H9 (cell line): ENCODE measurements at regions not wholly inside any gene's neighbourhood (a gene's known extent, or its start where the extent isn't known, plus 50 kb on each side); places are given as distances from the start of the nearest gene placed in this dataset.

ENCODE experiments used
- DNase-seq: peaks from one replicate; pipeline ENCODE4 v3.0.0-alpha.2; 2017
- H2AFZ ChIP-seq: one replicate; pipeline ENCODE4 v1.6.1; 2013; ENCODE audit warnings: mild to moderate bottlenecking, low read length, control low read depth, moderate library complexity
- H2AK5ac ChIP-seq: 2 replicates; pipeline ENCODE4 v1.6.1; 2013; ENCODE audit warnings: low read length, control low read depth, mixed read lengths; ENCODE audit not compliant: insufficient read length
- H2BK120ac ChIP-seq: one replicate; pipeline ENCODE4 v1.6.1; 2013; ENCODE audit warnings: low read depth, mild to moderate bottlenecking, low read length, control low read depth, inconsistent platforms; ENCODE audit not compliant: poor library complexity, severe bottlenecking
- H2BK12ac ChIP-seq: 2 replicates; pipeline ENCODE4 v1.6.1; 2013; ENCODE audit warnings: low read length, control low read depth, mixed read lengths, low read depth; ENCODE audit not compliant: insufficient read length
- H2BK15ac ChIP-seq: 2 replicates; pipeline ENCODE4 v1.6.1; 2013; ENCODE audit warnings: low read depth, low read length, control low read depth
- H2BK20ac ChIP-seq: one replicate; pipeline ENCODE4 v1.6.1; 2013; ENCODE audit warnings: low read depth, mild to moderate bottlenecking, low read length, control low read depth, inconsistent platforms; ENCODE audit not compliant: poor library complexity, severe bottlenecking
- H2BK5ac ChIP-seq: 2 replicates; pipeline ENCODE4 v1.6.1; 2013; ENCODE audit warnings: low read length, control low read depth, mixed read lengths; ENCODE audit not compliant: insufficient read length
- H3K14ac ChIP-seq: 2 replicates; pipeline ENCODE4 v1.6.1; 2013; ENCODE audit warnings: low read length, control low read depth; ENCODE audit not compliant: insufficient read depth
- H3K18ac ChIP-seq: 2 replicates; pipeline ENCODE4 v1.6.1; 2013; ENCODE audit warnings: low read depth, mild to moderate bottlenecking, mixed read lengths, low read length, control low read depth; ENCODE audit not compliant: insufficient read length
- H3K23ac ChIP-seq: 2 replicates; pipeline ENCODE4 v1.6.1; 2013; ENCODE audit warnings: low read length, control low read depth, mixed read lengths, low read depth; ENCODE audit not compliant: insufficient read length
- H3K23me2 ChIP-seq: 2 replicates; pipeline ENCODE4 v1.6.1; 2013; ENCODE audit warnings: low read depth, mild to moderate bottlenecking, mixed read lengths, low read length, control low read depth; ENCODE audit not compliant: insufficient read length, poor library complexity, severe bottlenecking
- H3K27ac ChIP-seq: 2 replicates; pipeline ENCODE4 v1.5.1; 2013; ENCODE audit warnings: low read length, control low read depth, mixed read lengths, low read depth; ENCODE audit not compliant: insufficient read length
- H3K27me3 ChIP-seq: 2 replicates; pipeline ENCODE4 v1.6.1; 2013; ENCODE audit warnings: low read length, control low read depth, inconsistent platforms; ENCODE audit not compliant: insufficient read depth
- H3K4ac ChIP-seq: 2 replicates; pipeline ENCODE4 v1.6.1; 2013; ENCODE audit warnings: low read depth, mild to moderate bottlenecking, control low read depth, inconsistent platforms, low read length, moderate library complexity
- H3K4me1 ChIP-seq: 2 replicates; pipeline ENCODE4 v1.6.1; 2013; ENCODE audit warnings: low read length, control low read depth, inconsistent platforms; ENCODE audit not compliant: insufficient read depth
- H3K4me2 ChIP-seq: 2 replicates; pipeline ENCODE4 v1.6.1; 2013; ENCODE audit warnings: low read length, control low read depth, mixed read lengths; ENCODE audit not compliant: insufficient read length, insufficient read depth
- H3K56ac ChIP-seq: 2 replicates; pipeline ENCODE4 v1.6.1; 2013; ENCODE audit warnings: low read depth, mild to moderate bottlenecking, mixed read lengths, low read length, control low read depth; ENCODE audit not compliant: insufficient read length
- H3K79me1 ChIP-seq: 2 replicates; pipeline ENCODE4 v1.6.1; 2013; ENCODE audit warnings: low read depth, mild to moderate bottlenecking, moderate library complexity, low read length, control low read depth, inconsistent platforms; ENCODE audit not compliant: insufficient read depth, poor library complexity, severe bottlenecking
- H3K79me2 ChIP-seq: 2 replicates; pipeline ENCODE4 v1.6.1; 2013; ENCODE audit warnings: low read length, control low read depth, inconsistent platforms; ENCODE audit not compliant: insufficient read depth
- H3K9ac ChIP-seq: 2 replicates; pipeline ENCODE4 v1.6.1; 2013; ENCODE audit warnings: low read length, control low read depth, mixed read lengths; ENCODE audit not compliant: insufficient read length; ENCODE audit errors: extremely low read depth
- H3K9me3 ChIP-seq: one replicate; pipeline ENCODE4 v1.6.1; 2013; ENCODE audit warnings: low read depth, low read length, inconsistent platforms; ENCODE audit not compliant: control insufficient read depth
- H3T11ph ChIP-seq: one replicate; pipeline ENCODE4 v1.6.1; 2013; ENCODE audit warnings: mild to moderate bottlenecking, low read length, control low read depth, inconsistent platforms
- H4K20me1 ChIP-seq: one replicate; pipeline ENCODE4 v1.6.1; 2013; ENCODE audit not compliant: control insufficient read depth, insufficient read length, insufficient read depth
- H4K5ac ChIP-seq: 2 replicates; pipeline ENCODE4 v1.6.1; 2013; ENCODE audit warnings: low read depth, mild to moderate bottlenecking, mixed read lengths, low read length, control low read depth; ENCODE audit not compliant: insufficient read length
- H4K8ac ChIP-seq: replicated peaks from 2 replicates; pipeline ENCODE4 v1.6.1; 2013; ENCODE audit warnings: low read length, control low read depth, mixed read lengths, low read depth; ENCODE audit not compliant: insufficient read length
- H4K91ac ChIP-seq: 2 replicates; pipeline ENCODE4 v1.6.1; 2013; ENCODE audit warnings: low read depth, mild to moderate bottlenecking, moderate library complexity, mixed read lengths, low read length, control low read depth; ENCODE audit not compliant: insufficient read length
- H3K27ac Mint-ChIP-seq, 3 experiments: 2 replicates in 2 of 3; 3 replicates in 1 of 3; pipeline ENCODE4 v1.8.0; 2020 to 2021; ENCODE audit warnings: mixed read lengths in 3 of 3, mild to moderate bottlenecking in 1 of 3, moderate library complexity in 1 of 3
- H3K27me3 Mint-ChIP-seq: 2 replicates; pipeline ENCODE4 v1.8.0; 2021; ENCODE audit warnings: low read depth, mild to moderate bottlenecking, moderate library complexity, mixed read lengths
- H3K36me3 Mint-ChIP-seq, 3 experiments: 2 replicates in 2 of 3; 3 replicates in 1 of 3; pipeline ENCODE4 v1.8.0; 2020 to 2021; ENCODE audit warnings: low read depth in 3 of 3, mixed read lengths in 3 of 3; ENCODE audit not compliant: insufficient read depth in 1 of 3
- H3K4me1 Mint-ChIP-seq, 2 experiments: 2 replicates each; pipeline ENCODE4 v1.8.0; 2020; ENCODE audit warnings: mixed read lengths in 2 of 2
- H3K4me3 Mint-ChIP-seq, 2 experiments: 2 replicates in 1 of 2; 3 replicates in 1 of 2; pipeline ENCODE4 v1.8.0; 2020 to 2021; ENCODE audit warnings: mild to moderate bottlenecking in 2 of 2, mixed read lengths in 2 of 2, moderate library complexity in 1 of 2
- H3K9me3 Mint-ChIP-seq, 2 experiments: 2 replicates in 1 of 2; 3 replicates in 1 of 2; pipeline ENCODE4 v1.8.0; 2020; ENCODE audit warnings: mild to moderate bottlenecking in 2 of 2, mixed read lengths in 2 of 2, moderate library complexity in 1 of 2
- CTCF ChIP-seq: fragments of 200-600 bp; sonication (generic); conservative IDR thresholded peaks from 3 replicates; pipeline ENCODE4 v1.8.0; 2021; ENCODE audit warnings: antibody characterized with exemption, mild to moderate bottlenecking
- WGBS: extraction: QIAGEN DNeasy Blood & Tissue Kit; methylation state at CpG from one replicate; pipeline ENCODE4 v1.1.7; 2013; ENCODE audit warnings: missing lambda C conversion rate, low lambda C conversion rate, mixed read lengths; ENCODE audit not compliant: insufficient read length; ENCODE audit errors: extremely low coverage; 5-methylcytosine and 5-hydroxymethylcytosine counted together

DNA sequence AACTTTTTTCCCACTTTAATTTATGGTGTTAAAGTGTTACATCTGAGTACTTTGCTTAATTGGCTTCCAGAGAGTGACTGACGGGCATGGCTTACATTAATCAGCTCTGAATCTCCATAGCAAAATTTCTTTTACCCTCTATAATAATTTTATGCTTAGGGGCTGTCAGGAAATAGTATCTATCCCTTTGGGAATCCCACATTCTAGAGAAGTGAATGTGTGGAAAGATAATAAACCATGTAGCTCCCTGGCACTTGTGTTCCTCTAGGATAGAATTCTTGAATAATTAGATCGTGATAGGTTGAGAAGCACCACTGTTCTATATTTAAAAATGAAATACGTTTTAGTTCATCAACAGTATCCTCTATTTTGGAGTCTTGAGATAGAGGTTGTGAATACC lies 89.6 kb downstream of the DNAJB9 start:
- H3K4ac ChIP-seq = no peak overlapping the region
- H3K14ac ChIP-seq = no peak overlapping the region
- H4K8ac ChIP-seq = no peak overlapping the region
- no peaks in the 10 kb centered on the region for H3K27me3 ChIP-seq
- no peak overlapping the region for H3K56ac ChIP-seq
- no peak overlapping the region for H3K4me2 ChIP-seq
- H3K18ac ChIP-seq = no peak overlapping the region
- no peak overlapping the region for H2AK5ac ChIP-seq
- H3K23ac ChIP-seq = no peak overlapping the region
- no peak for DNase-seq
- H3K4me3 Mint-ChIP-seq = no peak overlapping the region
- TF ChIP-seq CTCF = no peak
- no peak overlapping the region for H2BK120ac ChIP-seq
- no peaks in the 10 kb centered on the region for H3K9me3 Mint-ChIP-seq
- H4K20me1 ChIP-seq = no peaks in the 10 kb centered on the region
- no peak overlapping the region for H2BK15ac ChIP-seq
- no peaks in the 10 kb centered on the region for H3K79me1 ChIP-seq
- no CpG with 5 or more reads among the region's 3 CpGs for WGBS
- H3K4me1 ChIP-seq = no peaks in the 10 kb centered on the region
- H2BK12ac ChIP-seq = no peak overlapping the region
- no peak overlapping the region for H2AFZ ChIP-seq
- H2BK20ac ChIP-seq = no peak overlapping the region
- no peaks in the 10 kb centered on the region for H3K23me2 ChIP-seq
- H3K27ac Mint-ChIP-seq = no peak overlapping the region
- no peak overlapping the region for H4K91ac ChIP-seq
- no peaks in the 10 kb centered on the region for H3K9me3 ChIP-seq
- H3K9ac ChIP-seq = no peak overlapping the region
- H3K4me1 Mint-ChIP-seq = peaks cover 0 to 7% of the 10 kb centered on the region in 2 experiments; a peak in 1 of 4 replicates
- no peak overlapping the region for H4K5ac ChIP-seq
- no peaks in the 10 kb centered on the region for H3K79me2 ChIP-seq
- H2BK5ac ChIP-seq = no peak overlapping the region
- H3K27ac ChIP-seq = no peak overlapping the region
- H3K36me3 Mint-ChIP-seq = no peaks in the 10 kb centered on the region
- H3T11ph ChIP-seq = no peak overlapping the region
- no peaks in the 10 kb centered on the region for H3K27me3 Mint-ChIP-seq
